H54 (cell line): ENCODE measurements at regions not wholly inside any gene's neighbourhood (a gene's known extent, or its start where the extent isn't known, plus 50 kb on each side); places are given as distances from the start of the nearest gene placed in this dataset.

ENCODE experiments used
- DNase-seq: peaks from one replicate; pipeline ENCODE4 v3.0.0; 2011; ENCODE audit warnings: low spot score, mixed read lengths; ENCODE audit not compliant: insufficient read length
- FAIRE-seq: peaks from 3 replicates; lab custom pipeline; 2011; peaks lifted over from hg19 to GRCh38; lab: Jason Lieb, UNC
- POLR2A ChIP-seq: IDR thresholded peaks from 2 replicates; pipeline ENCODE4 v1.6.1; 2011; ENCODE audit warnings: low read depth, mild to moderate bottlenecking, low read length

- no peak for TF ChIP-seq POLR2A
- FAIRE-seq (no peak), DNase-seq (no peak)
Measured at GRCh38 chr9:89718176-89718575, 113.4 kb downstream of the GADD45G start.

DNA sequence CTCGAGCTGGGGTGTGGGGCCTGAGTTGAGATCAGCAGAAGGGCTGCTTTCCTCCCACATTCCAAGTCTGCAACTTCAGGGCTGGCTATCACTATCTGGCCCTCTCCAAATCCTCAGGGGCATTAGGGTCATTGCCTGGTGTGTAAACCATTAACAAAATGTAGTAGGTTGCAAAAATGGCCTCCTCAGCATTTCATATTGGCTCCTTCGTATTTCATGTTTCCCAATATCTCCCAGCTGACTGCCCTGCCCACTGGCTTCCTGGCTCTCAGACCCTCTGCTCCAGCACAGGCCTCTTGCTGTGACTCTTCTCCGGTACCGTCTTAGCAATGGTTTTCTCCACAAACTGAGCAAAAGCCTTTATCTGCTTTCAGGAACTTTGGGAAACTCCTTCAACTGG is 113.8 kb downstream of the GADD45G start:
- FAIRE-seq (no peak), DNase-seq (no peak)
- TF ChIP-seq POLR2A, result no peak

GRCh38 chr9:89719202-89719601 is 114.4 kb downstream of the GADD45G start:
- no peak for FAIRE-seq
- no peak for TF ChIP-seq POLR2A

DNA sequence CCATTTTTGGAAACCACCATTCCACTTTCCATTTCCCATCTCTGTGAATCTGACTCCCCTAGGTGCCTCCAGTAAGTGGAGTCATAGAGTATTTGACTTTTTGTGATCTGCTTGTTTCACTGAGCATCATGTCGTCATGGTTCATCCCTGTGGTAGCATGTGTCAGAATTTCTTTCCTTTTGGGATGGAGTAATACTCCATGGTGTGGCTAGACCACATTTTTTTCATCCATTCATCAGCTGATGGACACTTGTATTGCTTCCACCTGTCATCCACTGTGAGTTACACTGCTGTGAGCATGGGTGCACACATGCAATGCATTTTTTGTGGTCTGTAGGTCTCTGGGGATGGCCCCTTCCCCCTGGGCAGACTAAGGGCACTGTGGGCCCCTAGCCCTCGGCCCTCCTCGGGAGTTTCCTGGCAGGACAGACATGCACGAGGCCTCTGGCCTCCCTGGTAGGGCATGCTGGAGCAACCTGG is 115.9 kb downstream of the GADD45G start:
- no peak for TF ChIP-seq POLR2A
- FAIRE-seq (no peak), DNase-seq (no peak)

More at GRCh38 chr9:89719202-89719601, 114.4 kb downstream of the GADD45G start:
- no peak for DNase-seq

DNA sequence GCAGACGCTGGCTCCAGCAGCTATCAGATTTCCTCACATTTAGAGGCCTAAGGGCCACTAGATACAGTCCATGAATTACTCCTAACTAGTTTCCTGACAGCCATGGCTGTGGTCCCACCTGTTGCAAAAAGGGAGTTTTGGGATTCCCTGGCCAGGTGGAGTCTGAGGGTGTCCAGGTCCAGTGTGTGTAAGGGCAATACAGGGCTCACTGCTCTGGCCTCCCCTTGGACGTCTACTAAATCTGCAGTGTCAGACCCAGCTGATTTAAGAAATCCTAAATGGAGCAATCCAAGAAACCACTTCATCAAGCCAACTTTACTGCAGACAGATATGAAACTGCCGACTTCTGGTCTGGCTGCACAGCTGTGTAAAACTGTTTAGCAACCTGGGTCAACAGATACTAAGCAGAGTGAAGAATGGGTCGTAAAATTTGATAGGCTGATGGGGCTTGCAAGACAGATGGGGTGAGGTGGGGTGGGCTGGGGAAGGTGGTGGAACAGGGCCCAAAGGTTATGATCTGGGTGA is 116.4 kb downstream of the GADD45G start:
- no peak for TF ChIP-seq POLR2A
- DNase-seq (no peak), FAIRE-seq (no peak)

DNA sequence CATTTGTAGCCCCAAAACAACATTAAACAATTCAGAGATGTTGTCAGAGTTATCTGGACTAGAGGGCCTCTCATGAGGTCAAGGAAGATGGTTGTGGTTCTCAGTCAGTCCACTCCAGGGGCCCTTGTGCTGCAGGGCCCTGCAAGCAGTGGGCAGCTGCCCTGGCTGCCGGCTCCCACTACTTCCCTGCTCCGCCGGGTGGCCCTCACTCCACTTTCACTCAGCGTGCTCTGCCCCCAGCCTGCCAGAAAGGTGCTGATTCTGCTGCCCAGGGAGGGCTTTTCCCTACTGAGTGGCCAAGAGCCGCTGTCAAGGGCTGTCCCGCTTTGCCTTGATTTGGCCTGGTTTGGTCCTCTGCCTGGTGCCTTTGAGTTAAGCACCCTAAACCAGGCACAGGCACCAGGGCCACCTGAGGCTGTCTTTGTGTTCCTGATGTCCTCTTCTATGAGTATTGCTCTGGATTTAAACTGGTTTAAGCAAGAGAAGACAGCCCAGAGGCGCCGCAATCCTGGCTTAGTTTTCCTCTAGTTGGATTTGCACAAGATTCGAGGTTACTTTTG is 117.2 kb downstream of the GADD45G start:
- FAIRE-seq (no peak), DNase-seq (no peak)
- TF ChIP-seq POLR2A, result no peak

- FAIRE-seq (no peak), DNase-seq (no peak)
- no peak for TF ChIP-seq POLR2A
Measured at GRCh38 chr9:89722712-89723111, 117.9 kb downstream of the GADD45G start.

DNA sequence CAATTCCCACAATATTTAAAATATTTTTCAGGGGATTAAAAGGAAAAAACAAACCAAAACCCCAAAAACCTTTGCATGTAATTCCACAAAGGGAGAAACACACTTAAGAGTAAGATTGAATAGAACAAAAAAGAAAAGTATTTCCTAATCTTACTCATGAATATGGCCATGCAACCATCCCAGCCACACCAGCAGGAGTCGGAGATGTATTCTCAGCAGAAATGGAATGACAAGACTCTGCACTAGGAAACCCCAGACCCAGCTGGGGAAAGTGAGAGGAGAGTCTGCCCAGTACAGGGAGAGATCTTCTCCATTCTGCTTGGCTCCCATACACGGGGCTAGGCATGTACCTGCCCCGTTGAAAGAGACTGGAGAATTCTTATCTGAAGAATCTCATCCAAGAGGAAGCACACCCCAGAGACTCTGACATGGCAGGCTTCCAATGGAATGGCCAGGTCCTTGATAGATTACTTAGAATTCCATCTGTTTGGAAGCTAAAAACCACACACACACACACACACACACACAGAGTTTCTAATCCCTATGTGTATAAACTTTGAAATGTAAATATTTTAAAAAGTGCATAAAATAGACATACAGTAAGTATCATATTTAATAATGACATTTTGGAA is 118.8 kb downstream of the GADD45G start:
- DNase-seq (no peak), FAIRE-seq (no peak)
- TF ChIP-seq POLR2A, result no peak

- FAIRE-seq, result no peak
- DNase-seq, result no peak
- no peak for TF ChIP-seq POLR2A
Measured at GRCh38 chr9:89724659-89725058, 119.8 kb downstream of the GADD45G start.

- TF ChIP-seq POLR2A, result no peak
- DNase-seq, result no peak
- no peak for FAIRE-seq
Measured at GRCh38 chr9:89725271-89725670, 120.5 kb downstream of the GADD45G start.

- no peak for FAIRE-seq
- DNase-seq, result no peak
- TF ChIP-seq POLR2A, result no peak
Measured at GRCh38 chr9:89729954-89730530, 125.2 kb downstream of the GADD45G start.

- FAIRE-seq (no peak), DNase-seq (no peak)
- TF ChIP-seq POLR2A, result no peak
Measured at GRCh38 chr9:89730715-89731114, 125.9 kb downstream of the GADD45G start.

GRCh38 chr9:89731262-89732182 is 126.7 kb downstream of the GADD45G start:
- TF ChIP-seq POLR2A, result no peak
- no peak for FAIRE-seq
- DNase-seq, result no peak
